IMR-90 (cell line): ENCODE measurements at regions not wholly inside any gene's neighbourhood (a gene's known extent, or its start where the extent isn't known, plus 50 kb on each side); places are given as distances from the start of the nearest gene placed in this dataset.

Source experiments
- FOS ChIP-seq: fragments of 150-350 bp; IDR thresholded peaks from 2 replicates; pipeline ENCODE4 v1.6.1; 2016; ENCODE audit warnings: low read depth, low read length
- MXI1 ChIP-seq: IDR thresholded peaks from 2 replicates; pipeline ENCODE4 v1.6.1; 2012; ENCODE audit warnings: low read depth, mild to moderate bottlenecking, low read length, moderate library complexity, borderline replicate concordance
- TF ChIP-seq, protein P1 (sequence below): conservative IDR thresholded peaks from 2 replicates; pipeline ENCODE4 v1.5.1; 2012; ENCODE audit warnings: mild to moderate bottlenecking, low read depth, low read length, improper control_type of control experiment

DNA sequence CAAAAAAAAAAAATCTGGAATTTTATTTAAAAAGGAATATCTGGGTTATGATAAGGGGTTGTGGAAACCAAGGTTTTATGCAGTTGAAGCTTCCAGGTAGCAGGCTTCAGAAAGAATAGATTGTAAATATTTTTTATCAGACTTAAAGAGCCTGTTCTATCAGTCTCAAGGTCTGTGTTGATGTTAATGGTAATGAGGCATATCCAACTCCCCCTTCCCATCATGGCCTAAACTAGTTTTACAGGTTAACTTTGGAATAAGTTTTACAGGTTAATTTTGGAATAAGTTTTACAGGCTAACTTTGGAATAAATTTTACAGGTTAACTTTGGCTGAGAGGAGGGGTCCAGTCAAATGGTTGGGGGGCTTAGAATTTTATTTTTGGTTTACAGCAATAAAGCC lies 92.4 kb downstream of the CD24 start:
- TF ChIP-seq MXI1 (no peak), FOS (no peak)
- TF ChIP-seq, protein P1, sequence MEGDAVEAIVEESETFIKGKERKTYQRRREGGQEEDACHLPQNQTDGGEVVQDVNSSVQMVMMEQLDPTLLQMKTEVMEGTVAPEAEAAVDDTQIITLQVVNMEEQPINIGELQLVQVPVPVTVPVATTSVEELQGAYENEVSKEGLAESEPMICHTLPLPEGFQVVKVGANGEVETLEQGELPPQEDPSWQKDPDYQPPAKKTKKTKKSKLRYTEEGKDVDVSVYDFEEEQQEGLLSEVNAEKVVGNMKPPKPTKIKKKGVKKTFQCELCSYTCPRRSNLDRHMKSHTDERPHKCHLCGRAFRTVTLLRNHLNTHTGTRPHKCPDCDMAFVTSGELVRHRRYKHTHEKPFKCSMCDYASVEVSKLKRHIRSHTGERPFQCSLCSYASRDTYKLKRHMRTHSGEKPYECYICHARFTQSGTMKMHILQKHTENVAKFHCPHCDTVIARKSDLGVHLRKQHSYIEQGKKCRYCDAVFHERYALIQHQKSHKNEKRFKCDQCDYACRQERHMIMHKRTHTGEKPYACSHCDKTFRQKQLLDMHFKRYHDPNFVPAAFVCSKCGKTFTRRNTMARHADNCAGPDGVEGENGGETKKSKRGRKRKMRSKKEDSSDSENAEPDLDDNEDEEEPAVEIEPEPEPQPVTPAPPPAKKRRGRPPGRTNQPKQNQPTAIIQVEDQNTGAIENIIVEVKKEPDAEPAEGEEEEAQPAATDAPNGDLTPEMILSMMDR, result no peak
